C4-2B (cell line): ENCODE measurements at regions not wholly inside any gene's neighbourhood (a gene's known extent, or its start where the extent isn't known, plus 50 kb on each side); places are given as distances from the start of the nearest gene placed in this dataset.

Source experiments
- H3K27ac ChIP-seq: fragments of 450-650 bp; 2 replicates; pipeline ENCODE4 v1.5.1; 2017
- ZFX ChIP-seq: fragments of 450-650 bp; IDR thresholded peaks from 2 replicates; pipeline ENCODE4 v1.6.1; 2017
- TF ChIP-seq, protein P1 (sequence below): fragments of 450-650 bp; conservative IDR thresholded peaks from 2 replicates; pipeline ENCODE4 v1.5.1; 2017; ENCODE audit warnings: mild to moderate bottlenecking

DNA sequence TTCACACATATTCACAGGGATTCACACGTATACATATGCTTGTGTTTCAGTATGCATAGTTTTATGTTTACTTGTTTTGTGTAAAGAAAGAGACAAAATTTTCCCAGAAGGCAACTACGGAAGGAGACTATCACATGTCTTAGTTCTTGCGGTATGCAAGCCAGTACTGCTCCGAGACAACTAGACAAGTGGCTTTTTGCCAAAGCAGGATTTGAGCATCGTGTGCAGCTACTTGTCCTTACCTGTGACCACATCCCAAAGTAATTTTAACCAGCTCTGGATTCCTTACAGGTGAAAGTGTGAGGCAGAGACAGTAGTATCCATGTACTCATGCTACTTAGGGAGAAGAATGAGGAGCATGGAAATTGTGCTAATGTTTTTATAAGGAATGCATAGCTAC lies 591.4 kb upstream of the NR2F2 start:
- no peak for TF ChIP-seq ZFX
- TF ChIP-seq, protein P1, sequence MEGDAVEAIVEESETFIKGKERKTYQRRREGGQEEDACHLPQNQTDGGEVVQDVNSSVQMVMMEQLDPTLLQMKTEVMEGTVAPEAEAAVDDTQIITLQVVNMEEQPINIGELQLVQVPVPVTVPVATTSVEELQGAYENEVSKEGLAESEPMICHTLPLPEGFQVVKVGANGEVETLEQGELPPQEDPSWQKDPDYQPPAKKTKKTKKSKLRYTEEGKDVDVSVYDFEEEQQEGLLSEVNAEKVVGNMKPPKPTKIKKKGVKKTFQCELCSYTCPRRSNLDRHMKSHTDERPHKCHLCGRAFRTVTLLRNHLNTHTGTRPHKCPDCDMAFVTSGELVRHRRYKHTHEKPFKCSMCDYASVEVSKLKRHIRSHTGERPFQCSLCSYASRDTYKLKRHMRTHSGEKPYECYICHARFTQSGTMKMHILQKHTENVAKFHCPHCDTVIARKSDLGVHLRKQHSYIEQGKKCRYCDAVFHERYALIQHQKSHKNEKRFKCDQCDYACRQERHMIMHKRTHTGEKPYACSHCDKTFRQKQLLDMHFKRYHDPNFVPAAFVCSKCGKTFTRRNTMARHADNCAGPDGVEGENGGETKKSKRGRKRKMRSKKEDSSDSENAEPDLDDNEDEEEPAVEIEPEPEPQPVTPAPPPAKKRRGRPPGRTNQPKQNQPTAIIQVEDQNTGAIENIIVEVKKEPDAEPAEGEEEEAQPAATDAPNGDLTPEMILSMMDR, result no peak
- no peak overlapping the region for H3K27ac ChIP-seq

DNA sequence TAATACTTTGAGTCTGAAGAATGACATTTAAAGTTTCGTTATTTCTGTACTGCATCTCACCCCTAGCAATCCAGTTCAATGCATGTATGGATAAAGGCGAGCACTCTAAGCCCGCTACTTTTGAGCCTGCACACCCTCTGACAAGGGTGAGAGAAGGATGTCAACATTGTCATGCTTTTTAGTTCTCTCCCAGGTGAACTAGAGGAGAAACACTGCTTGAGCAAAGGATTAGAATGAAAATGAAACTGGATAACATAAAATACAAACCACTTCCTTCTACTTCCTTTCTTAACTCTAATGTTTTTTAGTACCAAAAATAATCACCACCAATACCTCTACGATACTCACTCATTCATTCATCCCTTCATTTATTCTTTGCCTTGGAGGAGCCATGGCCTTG lies 588.7 kb upstream of the NR2F2 start:
- H3K27ac ChIP-seq, result no peak overlapping the region
- no peak for TF ChIP-seq ZFX
- TF ChIP-seq, protein P1, result no peak

DNA sequence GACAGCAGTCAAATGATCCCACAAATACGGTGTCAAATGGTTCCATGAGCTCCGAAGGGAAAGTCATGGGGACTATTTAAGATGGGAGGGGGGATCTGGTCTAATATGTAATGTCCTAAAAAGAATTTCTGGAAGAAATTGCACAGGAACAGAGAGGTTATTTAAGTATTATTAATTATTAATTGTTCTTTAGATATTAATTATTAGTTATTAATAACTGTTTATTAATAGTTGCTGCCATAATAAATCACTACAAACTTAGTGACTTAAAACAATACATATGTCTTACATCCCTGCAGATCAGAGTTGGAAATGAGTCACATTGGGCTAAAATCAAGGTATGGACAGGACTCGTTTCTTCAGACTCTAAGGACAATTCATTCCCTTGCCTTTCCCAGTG lies 588.2 kb upstream of the NR2F2 start:
- TF ChIP-seq, protein P1, result no peak
- TF ChIP-seq ZFX, result no peak
- no peak overlapping the region for H3K27ac ChIP-seq

DNA sequence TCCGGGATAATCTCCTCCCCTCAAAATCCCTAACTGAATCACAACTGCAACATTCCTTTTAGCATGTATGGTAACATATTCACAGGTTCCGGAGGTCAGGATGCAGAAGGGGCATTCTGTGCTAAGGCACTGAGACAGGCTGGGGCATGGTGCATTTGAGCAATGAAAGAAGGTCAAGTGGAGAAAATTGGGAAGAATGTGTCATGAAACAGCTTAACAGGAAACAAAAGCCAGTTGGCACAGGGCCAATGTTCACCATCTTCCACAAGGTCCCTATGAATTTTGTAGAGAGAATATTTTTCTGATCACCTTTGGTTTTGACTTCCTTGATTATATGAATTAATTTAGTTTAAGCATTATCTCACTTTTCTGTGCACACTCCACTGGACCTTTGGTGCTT lies 587.7 kb upstream of the NR2F2 start:
- TF ChIP-seq, protein P1, result no peak
- TF ChIP-seq ZFX, result no peak
- H3K27ac ChIP-seq, result no peak overlapping the region

DNA sequence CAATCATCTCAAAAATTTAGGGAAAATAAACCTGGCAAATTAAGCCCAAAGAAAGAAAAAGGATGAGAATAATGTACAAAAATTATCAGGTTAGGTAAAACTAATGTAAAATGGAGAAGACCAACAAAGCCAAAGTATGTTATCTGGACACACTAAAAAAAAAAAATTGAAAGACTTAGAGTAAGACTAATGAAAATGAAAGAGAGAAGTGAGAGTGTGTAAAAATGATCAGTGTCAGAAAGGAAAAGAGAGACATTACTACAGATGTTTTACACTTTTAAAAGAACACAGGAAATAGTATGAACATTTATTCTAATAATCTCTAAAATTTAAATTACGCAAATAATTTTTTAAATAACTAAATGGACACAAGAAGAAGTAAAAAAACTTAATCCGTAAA lies 573.3 kb upstream of the NR2F2 start:
- TF ChIP-seq, protein P1, result no peak
- no peak for TF ChIP-seq ZFX
- no peak overlapping the region for H3K27ac ChIP-seq

DNA sequence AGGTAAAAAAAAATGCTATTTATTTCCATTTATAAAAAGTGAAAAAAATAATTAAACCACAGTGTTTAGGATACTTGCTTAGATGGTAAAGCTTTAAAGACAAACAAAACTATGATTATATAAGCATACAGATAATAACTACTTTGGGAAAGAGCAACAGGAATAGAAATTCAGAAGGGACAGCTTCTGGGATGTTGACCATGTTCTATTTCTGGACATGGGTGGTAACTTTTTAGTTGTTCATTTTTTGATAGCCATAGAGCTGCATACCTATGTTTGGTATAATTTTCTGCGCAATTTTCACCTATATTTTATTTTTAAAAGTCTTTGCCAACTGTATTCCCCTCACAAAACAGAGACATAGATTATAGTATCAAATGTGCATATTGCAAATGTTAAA lies 572.0 kb upstream of the NR2F2 start:
- TF ChIP-seq, protein P1, result no peak
- TF ChIP-seq ZFX, result no peak
- no peak overlapping the region for H3K27ac ChIP-seq

DNA sequence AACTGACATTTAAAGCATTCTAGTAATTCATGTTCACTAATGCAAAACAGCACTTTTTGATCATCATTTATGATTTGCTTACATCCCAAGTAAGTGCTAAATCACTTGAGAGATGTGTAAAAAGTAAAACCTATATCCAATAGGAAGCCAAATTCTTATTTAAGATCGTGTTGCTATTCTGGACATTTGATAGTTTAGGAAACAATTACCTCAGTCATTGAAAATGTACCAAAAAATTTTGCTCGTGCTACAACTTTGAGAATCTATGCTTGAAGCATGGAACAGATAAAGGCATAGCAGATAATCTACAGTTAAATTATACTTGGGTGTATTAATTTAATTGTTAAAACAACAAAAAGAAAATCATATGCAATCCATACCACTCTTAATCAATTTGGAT lies 571.6 kb upstream of the NR2F2 start:
- no peak overlapping the region for H3K27ac ChIP-seq
- TF ChIP-seq, protein P1, result no peak
- no peak for TF ChIP-seq ZFX

DNA sequence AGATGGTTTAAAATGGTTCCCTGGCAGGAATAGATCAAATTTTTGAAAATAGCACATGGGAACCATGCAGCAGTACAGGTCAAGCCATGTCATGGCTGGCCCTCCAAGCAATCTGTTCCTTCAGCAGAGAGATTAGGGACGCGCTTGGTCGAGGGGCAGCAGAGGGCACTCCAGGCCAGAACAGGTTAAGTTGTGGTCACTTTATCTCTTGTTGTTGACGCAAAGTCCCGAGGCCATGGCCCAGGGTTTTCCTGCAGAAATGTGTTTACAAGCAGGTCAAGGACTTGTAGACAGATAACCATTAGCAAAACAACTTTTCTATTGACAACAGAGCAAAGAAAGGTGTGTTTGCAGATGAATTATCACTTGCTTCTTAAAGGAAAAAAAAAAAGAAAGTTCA lies 570.0 kb upstream of the NR2F2 start:
- no peak overlapping the region for H3K27ac ChIP-seq
- no peak for TF ChIP-seq ZFX
- TF ChIP-seq, protein P1, result peak; percentile 32
